ENCODE measurements at regions not wholly inside any gene's neighbourhood (a gene's known extent, or its start where the extent isn't known, plus 50 kb on each side); places are given as distances from the start of the nearest gene placed in this dataset.

DNA sequence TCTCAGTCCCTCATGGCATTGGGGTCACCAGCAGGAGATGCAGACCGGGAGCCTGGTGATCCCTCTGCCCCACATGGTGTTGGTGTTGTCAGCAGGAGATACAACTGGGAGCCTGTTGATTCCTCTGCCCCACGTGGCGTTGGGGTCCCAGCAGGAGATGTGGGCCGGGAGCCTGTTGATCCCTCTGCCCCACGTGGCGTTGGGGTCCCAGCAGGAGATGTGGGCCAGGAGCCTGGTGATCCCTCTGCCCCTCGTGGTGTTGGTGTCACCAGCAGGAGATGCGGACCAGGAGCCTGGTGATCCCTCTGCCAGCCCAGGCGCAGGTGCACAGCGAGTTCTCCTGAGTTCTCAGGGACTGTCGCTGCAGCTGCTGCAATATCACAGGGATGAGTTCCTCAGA is 229.6 kb upstream of the C1orf174 start:
- TF ChIP-seq, protein P1, sequence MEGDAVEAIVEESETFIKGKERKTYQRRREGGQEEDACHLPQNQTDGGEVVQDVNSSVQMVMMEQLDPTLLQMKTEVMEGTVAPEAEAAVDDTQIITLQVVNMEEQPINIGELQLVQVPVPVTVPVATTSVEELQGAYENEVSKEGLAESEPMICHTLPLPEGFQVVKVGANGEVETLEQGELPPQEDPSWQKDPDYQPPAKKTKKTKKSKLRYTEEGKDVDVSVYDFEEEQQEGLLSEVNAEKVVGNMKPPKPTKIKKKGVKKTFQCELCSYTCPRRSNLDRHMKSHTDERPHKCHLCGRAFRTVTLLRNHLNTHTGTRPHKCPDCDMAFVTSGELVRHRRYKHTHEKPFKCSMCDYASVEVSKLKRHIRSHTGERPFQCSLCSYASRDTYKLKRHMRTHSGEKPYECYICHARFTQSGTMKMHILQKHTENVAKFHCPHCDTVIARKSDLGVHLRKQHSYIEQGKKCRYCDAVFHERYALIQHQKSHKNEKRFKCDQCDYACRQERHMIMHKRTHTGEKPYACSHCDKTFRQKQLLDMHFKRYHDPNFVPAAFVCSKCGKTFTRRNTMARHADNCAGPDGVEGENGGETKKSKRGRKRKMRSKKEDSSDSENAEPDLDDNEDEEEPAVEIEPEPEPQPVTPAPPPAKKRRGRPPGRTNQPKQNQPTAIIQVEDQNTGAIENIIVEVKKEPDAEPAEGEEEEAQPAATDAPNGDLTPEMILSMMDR (IDR thresholded peaks at IDR 0.05) = no peak
- no peak for TF ChIP-seq POLR2A (IDR thresholded peaks at IDR 0.05)

Measured in right lobe of liver (tissue), 4 donors.